NCI-H510A (cell line): ENCODE measurements at regions not wholly inside any gene's neighbourhood (a gene's known extent, or its start where the extent isn't known, plus 50 kb on each side); places are given as distances from the start of the nearest gene placed in this dataset.

Source experiments
- DNase-seq: peaks from one replicate; lab custom pipeline; 2025; lab: John Stamatoyannopoulos, UW

DNA sequence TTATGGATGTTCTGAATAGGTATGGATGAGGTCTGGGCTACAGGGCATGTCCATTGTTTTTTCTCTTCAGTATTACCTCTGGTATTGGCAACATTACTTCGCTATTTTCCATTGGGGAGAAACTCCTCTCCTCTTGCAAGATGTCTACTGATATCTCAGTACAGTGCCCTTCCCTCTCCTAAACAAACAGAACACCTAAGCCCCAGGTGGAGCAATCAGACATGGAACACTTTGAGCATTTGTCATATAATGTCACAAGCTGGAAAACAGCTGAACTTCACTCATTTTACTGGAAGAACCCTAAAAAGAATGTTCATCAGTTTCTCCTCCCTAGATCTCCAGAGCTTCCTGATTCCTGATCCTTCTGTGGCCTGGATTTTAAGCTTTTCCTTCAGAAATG is 339.8 kb downstream of the FRK start:
- no peak for DNase-seq

DNA sequence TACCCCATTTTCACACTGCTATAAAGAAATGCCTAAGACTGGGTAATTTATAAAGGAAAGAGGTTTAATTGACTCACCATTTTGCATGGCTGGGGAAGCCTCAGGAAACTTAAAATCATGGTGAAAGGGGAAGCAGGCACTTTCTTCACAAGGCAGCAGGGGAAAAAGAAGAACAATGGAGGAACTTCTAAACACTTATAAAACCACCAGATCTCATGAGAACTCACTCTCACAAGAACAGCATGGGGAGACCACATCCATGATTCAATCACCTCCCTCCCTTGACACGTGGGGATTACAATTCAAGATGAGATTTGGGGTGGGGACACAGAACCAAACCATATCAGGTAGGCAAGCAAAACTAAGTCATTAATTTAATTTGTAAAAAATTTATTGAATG is 343.2 kb downstream of the FRK start:
- DNase-seq, result no peak

DNA sequence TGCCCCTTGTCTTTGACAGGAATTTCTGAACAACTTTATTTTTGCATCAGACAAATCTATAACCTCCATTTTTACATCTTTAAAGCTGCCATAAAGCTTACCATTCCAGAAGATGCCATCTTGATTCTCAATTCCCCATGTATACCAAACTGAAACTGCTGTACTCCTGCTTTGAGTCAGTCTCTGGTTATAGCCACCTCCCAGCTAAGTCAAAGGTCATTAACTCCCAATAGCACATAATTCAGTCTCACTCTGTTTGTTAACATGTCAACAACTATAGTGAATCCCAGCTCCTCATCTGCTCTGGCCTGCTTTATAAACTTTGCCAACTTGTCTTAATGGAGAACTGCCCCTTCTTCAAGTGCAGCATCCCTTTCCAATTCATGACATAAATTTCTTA is 343.6 kb downstream of the FRK start:
- DNase-seq, result no peak

DNA sequence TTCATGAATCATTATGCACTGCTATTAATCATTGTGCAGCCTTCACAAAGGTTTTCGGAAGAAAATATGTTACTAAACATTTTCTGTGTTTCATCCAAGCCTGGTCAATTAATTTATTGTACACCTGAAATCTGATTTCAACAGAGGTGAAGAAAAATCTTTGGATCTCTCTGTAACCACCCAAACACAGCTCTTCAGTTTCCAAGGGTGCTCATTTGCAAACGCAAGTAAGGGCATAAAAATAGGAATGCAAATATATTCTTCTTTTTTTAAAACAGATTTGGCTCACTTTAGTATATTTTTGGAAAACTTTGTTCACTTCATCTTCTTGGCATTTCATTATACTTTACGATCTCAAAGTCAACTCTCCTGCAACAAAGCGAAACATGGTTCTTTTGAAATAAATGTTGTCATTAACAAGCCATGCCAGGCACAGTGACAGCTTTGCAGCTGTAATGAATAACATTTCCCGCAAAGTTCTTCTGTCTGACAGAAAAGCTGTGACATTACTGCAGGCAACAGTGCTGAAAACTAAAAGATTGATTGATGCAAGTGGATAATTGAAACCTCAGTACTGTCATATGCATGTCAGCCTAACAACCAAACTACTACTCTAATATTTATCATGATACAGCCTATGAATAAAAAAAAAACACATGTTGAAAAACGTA is 348.3 kb downstream of the FRK start:
- DNase-seq, result no peak

DNA sequence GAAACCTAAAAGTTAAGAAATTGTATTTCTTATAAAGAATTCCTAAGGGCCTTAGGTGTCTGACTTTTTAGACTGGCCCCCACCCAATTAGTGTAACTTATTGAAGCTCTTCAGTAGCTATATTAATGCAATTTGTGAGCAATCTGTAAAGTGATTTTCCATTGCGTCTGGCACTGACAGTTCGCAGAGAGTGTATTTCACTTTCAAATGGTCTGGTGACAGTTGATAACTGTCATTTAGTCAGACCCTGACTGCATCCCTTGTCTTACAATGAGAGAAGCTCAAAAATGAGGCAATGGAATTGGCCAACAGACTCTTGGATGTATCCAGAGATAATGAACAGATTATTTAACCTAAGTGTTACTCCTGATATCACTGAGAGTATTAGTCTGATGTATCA is 351.8 kb downstream of the FRK start:
- DNase-seq, result no peak

DNA sequence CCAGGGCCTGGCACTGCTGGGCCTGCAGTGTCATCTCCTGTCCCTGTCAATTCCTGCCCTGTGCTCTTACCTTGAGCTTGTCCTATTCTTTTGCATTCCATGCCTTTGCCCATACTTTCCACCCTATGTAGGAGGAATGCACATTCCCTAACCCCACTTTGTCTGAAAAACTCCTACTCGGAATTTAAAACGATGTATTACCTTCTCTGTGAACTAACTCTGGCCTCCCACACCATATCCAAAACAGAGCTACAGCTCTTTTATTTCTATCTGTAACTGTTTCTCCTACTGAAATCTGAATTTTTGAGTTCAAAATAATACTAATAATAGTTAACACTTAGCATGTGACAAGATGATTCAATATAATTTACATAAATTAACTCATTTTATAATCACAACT is 353.7 kb downstream of the FRK start:
- no peak for DNase-seq

- DNase-seq, result no peak
Observed at GRCh38 chr6:115706324-115706723, 354.4 kb downstream of the FRK start.

GRCh38 chr6:115704028-115704427 is 356.7 kb downstream of the FRK start:
- no peak for DNase-seq

- no peak for DNase-seq
Observed at GRCh38 chr6:115691433-115691832, 369.3 kb downstream of the FRK start.

DNA sequence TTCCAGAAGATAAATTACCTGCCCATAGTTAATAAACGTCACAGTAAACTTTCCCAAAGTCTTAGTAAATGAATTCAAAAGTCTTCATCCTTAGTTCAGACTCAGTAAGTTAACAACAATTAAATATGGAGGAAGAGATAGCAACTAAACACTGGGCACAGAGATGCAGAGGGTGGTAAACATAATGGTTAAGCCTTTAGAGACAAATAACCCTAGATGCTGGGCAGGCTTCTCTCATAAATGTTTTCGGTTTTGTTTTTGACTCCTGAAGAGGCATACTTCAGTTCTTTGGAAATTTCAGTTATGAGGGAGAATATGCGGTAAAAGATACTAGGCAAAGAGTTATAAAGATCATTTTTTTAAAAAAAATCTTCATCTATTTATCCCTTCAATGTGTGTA is 369.8 kb downstream of the FRK start:
- DNase-seq, result no peak

GRCh38 chr6:115681978-115682775 is 378.5 kb downstream of the FRK start:
- DNase-seq, result no peak

DNA sequence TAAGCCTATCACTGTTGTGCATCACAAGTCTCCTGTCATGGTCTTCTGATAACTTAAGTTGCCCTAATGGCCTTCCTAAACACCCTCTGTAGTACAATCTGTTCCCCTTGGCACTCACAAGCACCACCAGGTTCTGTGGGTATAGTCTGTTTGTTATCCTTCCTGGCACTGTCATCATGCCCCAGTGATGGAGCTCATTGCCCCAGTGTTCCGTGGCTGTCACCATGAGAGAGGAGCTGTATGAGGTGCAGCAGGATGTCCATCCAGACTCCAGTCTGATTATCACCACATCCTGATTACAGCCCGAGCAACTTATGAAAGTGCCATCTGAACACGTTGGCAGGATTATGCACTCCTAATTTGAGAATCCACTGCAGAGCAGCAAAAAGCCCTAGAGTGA is 380.1 kb downstream of the FRK start:
- no peak for DNase-seq

GRCh38 chr6:115677198-115677597 is 383.5 kb downstream of the FRK start:
- no peak for DNase-seq

DNA sequence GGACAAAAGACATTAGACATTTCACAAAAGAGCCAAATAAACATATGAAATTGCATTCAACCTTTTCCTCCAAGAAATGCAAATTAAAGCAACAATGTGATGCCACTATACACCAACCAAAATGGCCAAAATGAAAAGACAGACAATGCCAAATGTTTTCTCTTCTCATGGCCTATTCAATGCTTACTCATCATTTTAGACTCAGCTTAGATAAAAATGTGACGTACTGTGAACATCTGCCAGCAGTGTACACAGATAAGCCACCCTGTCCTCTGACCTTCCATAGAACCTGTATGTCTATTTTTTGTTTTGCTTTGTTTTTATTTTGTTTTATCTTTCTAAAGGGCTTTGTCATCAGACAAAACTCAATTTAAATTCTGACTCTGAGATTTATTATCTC is 385.2 kb downstream of the FRK start:
- DNase-seq, result no peak

- DNase-seq, result no peak
Observed at GRCh38 chr6:115668781-115669180, 391.9 kb downstream of the FRK start.

- no peak for DNase-seq
Observed at GRCh38 chr6:115668211-115668610, 392.5 kb downstream of the FRK start.

- DNase-seq, result no peak
Observed at GRCh38 chr6:115667478-115668026, 393.1 kb downstream of the FRK start.

DNA sequence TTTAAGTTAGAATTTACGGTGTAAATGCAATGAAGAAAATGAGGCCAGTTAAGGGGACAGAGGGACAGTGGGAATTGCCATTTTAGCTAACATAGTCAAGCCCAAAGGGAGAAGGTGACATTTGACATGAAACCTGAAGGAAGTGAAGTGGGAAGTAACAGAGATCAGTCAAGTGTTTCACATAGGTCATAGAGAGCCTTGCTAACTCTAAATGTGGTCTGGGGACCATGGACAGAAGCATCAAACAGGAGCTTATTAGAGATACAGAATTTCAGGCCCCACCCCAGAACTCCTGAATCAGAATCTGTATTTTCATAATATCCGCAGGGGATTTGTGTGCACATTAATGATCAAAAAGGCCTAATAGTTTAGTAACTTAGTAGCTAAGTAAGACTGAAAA is 393.7 kb downstream of the FRK start:
- no peak for DNase-seq

DNA sequence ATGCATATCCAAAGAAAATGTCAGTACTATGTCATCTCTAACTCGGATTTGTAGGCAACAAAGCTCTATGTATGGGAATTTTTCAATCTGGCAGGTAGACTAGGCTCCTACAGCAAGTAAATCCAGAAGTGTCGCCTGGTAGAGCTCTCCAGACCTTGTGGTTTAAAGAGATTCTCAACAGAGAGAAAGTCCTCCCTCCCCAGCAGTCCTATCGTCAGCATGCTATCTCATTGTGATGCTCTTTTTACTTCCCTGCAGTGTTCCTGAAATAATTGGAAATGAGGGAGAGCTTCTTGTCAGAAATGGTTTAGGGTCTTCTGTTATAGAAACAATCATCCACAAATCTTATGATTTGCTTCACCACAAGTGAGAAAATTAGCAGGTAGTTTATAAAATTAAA is 395.4 kb downstream of the FRK start:
- DNase-seq, result no peak

DNA sequence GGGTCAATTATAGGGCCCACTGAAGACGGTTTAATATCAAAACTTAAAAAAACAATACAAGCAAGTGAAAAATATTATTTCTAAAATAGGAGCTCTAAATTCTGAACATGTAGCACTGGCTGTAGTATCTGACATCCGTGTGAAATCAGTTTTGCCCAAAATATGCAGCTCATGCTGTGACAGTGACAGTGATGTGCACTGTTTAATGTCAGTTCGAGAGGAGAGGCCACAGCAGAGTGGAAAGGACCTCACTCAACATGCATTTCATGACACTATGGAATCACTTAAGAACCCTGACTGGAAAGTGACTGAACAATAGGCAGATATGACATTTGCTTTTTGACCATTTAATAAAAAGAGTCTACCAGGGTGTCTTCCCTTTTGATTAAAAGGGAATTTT is 397.0 kb downstream of the FRK start:
- no peak for DNase-seq

- no peak for DNase-seq
Observed at GRCh38 chr6:115643762-115644161, 416.9 kb downstream of the FRK start.

DNA sequence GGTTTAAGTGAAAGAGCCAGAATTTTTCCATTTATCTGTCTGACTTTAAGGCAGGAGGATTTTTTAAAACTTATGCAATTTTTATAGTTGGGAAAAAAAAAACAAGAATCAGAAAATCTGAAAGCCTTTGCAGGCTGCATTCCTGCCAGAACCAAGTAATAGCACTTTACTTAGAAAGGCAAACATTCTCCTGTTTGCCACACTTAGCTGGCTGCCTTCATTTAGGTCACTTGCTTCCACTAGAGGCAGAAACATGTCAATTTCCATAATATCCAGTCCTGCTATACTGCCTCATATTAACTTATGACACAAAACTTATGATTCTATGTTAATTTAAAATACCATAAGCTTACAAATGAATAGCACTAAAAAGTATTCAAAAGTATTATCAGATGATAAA is 425.8 kb downstream of the FRK start:
- no peak for DNase-seq

DNA sequence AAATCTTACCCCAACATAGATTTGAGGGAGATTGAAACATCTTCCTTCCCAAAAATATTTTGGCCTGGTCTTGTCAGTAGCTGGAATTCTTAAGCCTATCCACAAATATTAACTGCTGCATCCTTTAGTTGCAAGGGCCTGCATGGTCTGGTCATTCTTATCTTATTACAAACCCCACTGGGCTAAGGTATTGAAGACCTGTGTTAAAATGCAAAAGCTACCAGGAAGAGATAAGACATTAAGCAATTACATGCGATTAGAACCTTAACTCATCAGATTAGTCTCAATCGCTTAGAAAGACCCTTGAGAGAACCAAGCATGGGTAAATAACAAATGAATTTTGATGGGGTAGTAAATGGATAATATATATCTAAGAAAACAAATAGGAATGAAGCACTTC is 426.6 kb downstream of the FRK start:
- no peak for DNase-seq

GRCh38 chr6:115631028-115631427 is 429.7 kb downstream of the FRK start:
- no peak for DNase-seq
